Femur (tissue), 1 donor: ENCODE measurements at regions not wholly inside any gene's neighbourhood (a gene's known extent, or its start where the extent isn't known, plus 50 kb on each side); places are given as distances from the start of the nearest gene placed in this dataset.

ENCODE experiments used
- DNase-seq: peaks from one replicate; pipeline ENCODE4 v3.0.0-alpha.2; 2017

- no peak for DNase-seq
Observed at GRCh38 chr4:182062458-182062857, 180.7 kb upstream of the TENM3 start.

GRCh38 chr4:182062936-182063335 is 180.3 kb upstream of the TENM3 start:
- no peak for DNase-seq

- DNase-seq, result no peak
Observed at GRCh38 chr4:182063651-182064050, 179.6 kb upstream of the TENM3 start.

GRCh38 chr4:182065255-182065654 is 177.9 kb upstream of the TENM3 start:
- no peak for DNase-seq

- DNase-seq, result no peak
Observed at GRCh38 chr4:182066037-182066436, 177.2 kb upstream of the TENM3 start.

GRCh38 chr4:182067828-182068227 is 175.4 kb upstream of the TENM3 start:
- DNase-seq, result no peak

GRCh38 chr4:182068920-182069319 is 174.3 kb upstream of the TENM3 start:
- no peak for DNase-seq

GRCh38 chr4:182073278-182073677 is 169.9 kb upstream of the TENM3 start:
- no peak for DNase-seq

- no peak for DNase-seq
Observed at GRCh38 chr4:182074139-182074538, 169.1 kb upstream of the TENM3 start.

GRCh38 chr4:182074810-182075209 is 168.4 kb upstream of the TENM3 start:
- DNase-seq, result no peak

GRCh38 chr4:182082910-182083309 is 160.3 kb upstream of the TENM3 start:
- DNase-seq, result no peak

GRCh38 chr4:182083671-182084410 is 159.4 kb upstream of the TENM3 start:
- DNase-seq, result no peak

GRCh38 chr4:182085051-182085480 is 158.1 kb upstream of the TENM3 start:
- DNase-seq, result no peak

- no peak for DNase-seq
Observed at GRCh38 chr4:182089326-182089725, 153.9 kb upstream of the TENM3 start.

- no peak for DNase-seq
Observed at GRCh38 chr4:182090186-182090585, 153.0 kb upstream of the TENM3 start.

GRCh38 chr4:182091128-182091527 is 152.1 kb upstream of the TENM3 start:
- no peak for DNase-seq

- no peak for DNase-seq
Observed at GRCh38 chr4:182093431-182093831, 149.8 kb upstream of the TENM3 start.

- DNase-seq, result no peak
Observed at GRCh38 chr4:182093935-182094334, 149.3 kb upstream of the TENM3 start.

- DNase-seq, result no peak
Observed at GRCh38 chr4:182101618-182102017, 141.6 kb upstream of the TENM3 start.

- DNase-seq, result no peak
Observed at GRCh38 chr4:182102576-182102975, 140.6 kb upstream of the TENM3 start.

GRCh38 chr4:182103614-182104319 is 139.4 kb upstream of the TENM3 start:
- DNase-seq, result no peak

GRCh38 chr4:182105416-182105815 is 137.8 kb upstream of the TENM3 start:
- DNase-seq, result no peak

- no peak for DNase-seq
Observed at GRCh38 chr4:182107931-182108330, 135.3 kb upstream of the TENM3 start.

GRCh38 chr4:182111586-182111985 is 131.6 kb upstream of the TENM3 start:
- no peak for DNase-seq

GRCh38 chr4:182113779-182114178 is 129.4 kb upstream of the TENM3 start:
- DNase-seq, result no peak
